Psoas muscle (tissue), 7 donors: ENCODE measurements at regions not wholly inside any gene's neighbourhood (a gene's known extent, or its start where the extent isn't known, plus 50 kb on each side); places are given as distances from the start of the nearest gene placed in this dataset.

Experiments used
- ATAC-seq, 4 donors: fragments of 200-7000 bp; cut with Tn5 transposase; one replicate each; pipeline ENCODE4 v1.9.1; 2020; ENCODE audit warnings: moderate library complexity in 3 of 4, mild to moderate bottlenecking in 2 of 4
- DNase-seq, 2 donors: peaks; one replicate each; pipeline ENCODE4 v3.0.0-alpha.2; 2020
- H3K27ac ChIP-seq: fragments of 200-600 bp; one replicate; pipeline ENCODE4 v1.8.0; 2022
- H3K27me3 ChIP-seq, 3 donors: fragments of 200-600 bp in 1 of 3; one replicate each; pipeline versions ENCODE4 v1.6.1 to v1.8.0; 2013 to 2022; ENCODE audit warnings: low read length in 2 of 3, mild to moderate bottlenecking in 2 of 3, moderate library complexity in 1 of 3; ENCODE audit not compliant: insufficient read depth in 3 of 3
- H3K36me3 ChIP-seq, 2 donors: fragments of 200-600 bp in 1 of 2; one replicate each; pipeline versions ENCODE4 v1.6.1 to v1.8.0; 2013 to 2022; ENCODE audit warnings: low read depth in 1 of 2, mild to moderate bottlenecking in 1 of 2, moderate library complexity in 1 of 2; ENCODE audit not compliant: insufficient read depth in 1 of 2
- H3K4me1 ChIP-seq: fragments of 200-600 bp; one replicate; pipeline ENCODE4 v1.8.0; 2022
- H3K4me3 ChIP-seq: fragments of 200-600 bp; one replicate; pipeline ENCODE4 v1.8.0; 2022; ENCODE audit warnings: mild to moderate bottlenecking
- H3K9me3 ChIP-seq: fragments of 200-600 bp; one replicate; pipeline ENCODE4 v1.8.0; 2022
- CTCF ChIP-seq: fragments of 200-600 bp; IDR thresholded peaks from one replicate; pipeline ENCODE4 v1.8.0; 2022; ENCODE audit warnings: antibody characterized with exemption
- WGBS, 3 donors: extraction: QIAGEN DNeasy Blood & Tissue Kit; methylation state at CpG; one replicate each; pipeline versions ENCODE4 v1.1.6 to v1.1.7; 2013; 5-methylcytosine and 5-hydroxymethylcytosine counted together
- intact Hi-C, 2 donors: fragments of 100-400 bp; cut with DNase I; formaldehyde crosslinking; loops; one replicate each; pipeline versions ENCODE4 v1.11.0 to v1.14.2; 2022
- donor health status: healthy with polysubstance abuse.
- donor health status: DM: no; HTN: no; CAD: no; lungs with moderate emphysema.
- donor health status: Bipolar disorder and iron deficiency.
- donor health status: healthy.
- donor health status: DM: yes; HTN: yes; CAD: no.
- donor health status: DM: no; HTN: no; CAD: no.
- donor health status: DM: yes; HTN: yes; CAD: no.

DNA sequence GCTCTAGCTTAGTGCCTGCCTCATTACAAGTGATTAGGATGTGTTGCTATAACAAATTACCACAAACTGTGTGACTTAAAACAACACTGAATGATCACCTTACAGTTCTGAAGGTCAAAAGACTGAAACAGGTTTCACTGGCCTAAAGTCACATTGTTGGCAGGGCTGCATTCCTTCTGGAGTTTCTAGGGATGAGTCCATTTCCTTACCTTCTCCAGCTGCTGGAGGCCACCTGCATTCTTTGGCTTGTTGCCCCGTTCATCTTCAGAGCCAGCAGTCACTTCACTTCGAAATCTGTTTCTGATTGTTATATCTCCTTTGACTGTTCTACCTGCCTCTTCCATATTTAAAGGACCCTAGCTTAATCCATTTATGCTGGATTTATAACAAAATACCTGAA, 69.4 kb upstream of the MTPN start:
- Histone ChIP-seq H3K27ac (no peak overlapping the region), H3K4me3 (no peak overlapping the region), H3K27me3 (no peaks in the 10 kb centered on the region), H3K9me3 (no peaks in the 10 kb centered on the region), H3K36me3 (no peaks in the 10 kb centered on the region), H3K4me1 (no peaks in the 10 kb centered on the region)
- 58 to 63% (median 62%) methylated on average over 2 of the region's 2 CpGs for WGBS, 3 donors
- TF ChIP-seq CTCF = no peak
- DNase-seq (no peak), ATAC-seq (no peak)
- intact Hi-C loops = no loop called here

DNA sequence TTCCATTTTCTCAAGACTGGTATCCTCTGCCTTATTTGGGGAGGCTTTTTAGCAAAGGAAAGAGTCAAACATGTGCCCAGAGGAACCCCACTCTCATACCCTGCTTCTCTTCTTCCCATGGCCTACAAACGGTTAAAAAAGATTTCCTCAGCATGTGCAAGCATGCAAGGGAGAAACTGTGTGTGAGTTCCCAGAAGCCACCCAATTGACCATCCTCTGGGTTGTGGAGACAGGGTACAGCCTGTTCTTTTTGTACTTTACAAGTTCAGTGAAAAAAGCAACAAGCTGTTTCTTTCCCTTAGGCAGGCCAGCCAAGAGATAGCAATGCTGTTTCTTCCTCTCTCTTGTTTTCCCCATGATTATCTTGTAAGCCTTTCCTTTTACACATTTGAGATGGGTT, 68.8 kb upstream of the MTPN start:
- ATAC-seq = no peak
- 67 to 100% (median 75%) methylated on average over 1 of the region's 1 CpG for WGBS, 3 donors
- Histone ChIP-seq H3K4me3 (no peak overlapping the region), H3K27me3 (no peaks in the 10 kb centered on the region), H3K36me3 (no peaks in the 10 kb centered on the region), H3K27ac (no peak overlapping the region), H3K9me3 (no peaks in the 10 kb centered on the region), H3K4me1 (no peaks in the 10 kb centered on the region)
- intact Hi-C loops = no loop called here
- TF ChIP-seq CTCF = no peak
- DNase-seq = no peak

DNA sequence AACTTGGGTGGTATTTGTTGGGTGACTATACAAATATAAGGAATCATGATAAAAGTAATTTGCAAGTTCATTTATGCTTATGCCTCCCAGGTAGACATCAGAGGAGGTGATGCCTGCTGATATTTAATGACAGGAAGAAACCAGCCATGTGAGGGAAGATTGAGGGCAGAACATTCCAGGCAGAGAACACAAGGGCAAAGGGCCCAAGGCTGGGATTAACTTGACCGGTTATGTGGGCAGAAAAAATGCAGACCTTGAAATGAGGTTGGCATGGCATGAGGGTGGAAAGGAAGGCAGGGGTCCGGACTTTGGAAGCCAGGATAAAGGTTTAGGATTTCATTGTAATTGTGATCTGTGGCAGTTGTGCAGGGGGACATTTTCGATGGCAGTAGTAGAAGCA, 68.0 kb upstream of the MTPN start:
- ATAC-seq (no peak), DNase-seq (no peak)
- intact Hi-C loops = no loop called here
- H3K4me1 ChIP-seq = no peaks in the 10 kb centered on the region
- no peaks in the 10 kb centered on the region for H3K27me3 ChIP-seq
- no peaks in the 10 kb centered on the region for H3K36me3 ChIP-seq
- WGBS, 3 donors = 33 to 48% (median 37%) methylated on average over 3 of the region's 3 CpGs
- no peak overlapping the region for H3K4me3 ChIP-seq
- H3K9me3 ChIP-seq = no peaks in the 10 kb centered on the region
- no peak overlapping the region for H3K27ac ChIP-seq
- no peak for TF ChIP-seq CTCF

GRCh38 chr7:136039577-136040345, 62.6 kb upstream of the MTPN start:
- no peak for DNase-seq
- intact Hi-C loops = no loop called here
- Histone ChIP-seq H3K9me3 (no peaks in the 10 kb centered on the region), H3K4me1 (peaks cover 4% of the 10 kb centered on the region), H3K36me3 (no peaks in the 10 kb centered on the region), H3K4me3 (no peak overlapping the region), H3K27me3 (no peaks in the 10 kb centered on the region), H3K27ac (no peak overlapping the region)
- WGBS, 3 donors = 64 to 72% (median 69%) methylated on average over 5 of the region's 5 CpGs
- no peak for TF ChIP-seq CTCF
- no peak for ATAC-seq

DNA sequence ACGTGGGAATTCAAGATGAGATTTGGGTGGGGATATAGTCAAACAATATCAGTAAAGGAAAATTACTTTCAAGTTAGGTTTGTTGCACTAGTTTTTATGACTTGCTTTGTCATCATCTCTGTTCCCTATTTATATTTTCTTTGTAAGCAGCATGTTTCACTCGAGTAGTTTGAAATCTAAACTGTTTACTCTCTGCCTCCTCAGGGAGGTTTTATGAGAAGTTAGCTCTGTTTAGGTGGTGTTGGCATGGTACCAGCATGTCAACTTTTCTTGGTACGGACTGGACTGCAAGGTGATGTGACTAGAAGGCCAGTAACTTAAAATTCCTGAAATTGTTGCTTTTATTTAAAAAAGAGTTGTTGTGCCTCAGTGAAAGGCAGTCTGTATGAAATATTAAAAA, 59.2 kb upstream of the MTPN start:
- no peak for TF ChIP-seq CTCF
- intact Hi-C loops = no loop called here
- no peak for ATAC-seq

More for the DNA sequence above, 59.2 kb upstream of the MTPN start:
- Histone ChIP-seq H3K27me3 (no peaks in the 10 kb centered on the region), H3K4me1 (peaks cover 18% of the 10 kb centered on the region), H3K4me3 (no peak overlapping the region), H3K9me3 (no peaks in the 10 kb centered on the region), H3K27ac (peak overlapping the region; percentile 86), H3K36me3 (no peaks in the 10 kb centered on the region)
- no peak for DNase-seq
- 25 to 40% (median 38%) methylated on average over 3 of the region's 3 CpGs for WGBS, 3 donors
